ENCODE measurements at regions not wholly inside any gene's neighbourhood (a gene's known extent, or its start where the extent isn't known, plus 50 kb on each side); places are given as distances from the start of the nearest gene placed in this dataset.

GRCh38 chr9:8078641-8079140, 279.1 kb upstream of the DMAC1 start:
- no peak overlapping the region for H3K27ac ChIP-seq (ENCODE audit: low read depth, low read length)
- H3K4me1 Mint-ChIP-seq = no peaks in the 10 kb centered on the region
- peaks cover 0 to 4% (median 0%) of the 10 kb centered on the region in 5 donors for H3K27me3 Mint-ChIP-seq
- H3K36me3 Mint-ChIP-seq = peaks cover 0 to 1% (median 0%) of the 10 kb centered on the region in 5 donors
- POLR2A ChIA-PET = no interaction called here
- no peak overlapping the region for H3K4me3 Mint-ChIP-seq
- H3K36me3 ChIP-seq (ENCODE audit: control insufficient read depth in 2 of 3, insufficient read depth in 3 of 3, low read length in 3 of 3) = no peaks in the 10 kb centered on the region
- H3K27ac Mint-ChIP-seq = no peak overlapping the region
- H3K27me3 ChIP-seq (ENCODE audit: control insufficient read depth in 2 of 2, insufficient read depth in 2 of 2, low read length in 2 of 2) = no peaks in the 10 kb centered on the region
- no peaks in the 10 kb centered on the region for H3K4me1 ChIP-seq (ENCODE audit: control insufficient read depth in 2 of 2, insufficient read depth in 2 of 2, low read length in 2 of 2)
- H3K9me3 Mint-ChIP-seq = peaks cover 0 to 19% (median 8%) of the 10 kb centered on the region in 11 donors
- ATAC-seq (no peak), DNase-seq (no peak)
- no peaks in the 10 kb centered on the region for H3K9me3 ChIP-seq (ENCODE audit: control insufficient read depth in 2 of 3, low read length in 3 of 3)
- intact Hi-C loops (cut with micrococcal nuclease) = no loop called here
- no peak overlapping the region for H3K4me3 ChIP-seq (ENCODE audit: low read length)
- CTCF ChIA-PET = interaction anchor here (0.6 kb wide), 1 partner anchor 19 kb away, joined by 3 read pairs; no protein-coding TSS in a partner anchor

- Histone ChIP-seq H3K9me3 (ENCODE audit: control insufficient read depth in 2 of 3, low read length in 3 of 3) (no peaks in the 10 kb centered on the region), H3K4me1 (ENCODE audit: control insufficient read depth in 2 of 2, insufficient read depth in 2 of 2, low read length in 2 of 2) (no peaks in the 10 kb centered on the region), H3K4me3 (ENCODE audit: low read length) (no peak overlapping the region), H3K27ac (ENCODE audit: low read depth, low read length) (no peak overlapping the region), H3K27me3 (ENCODE audit: control insufficient read depth in 2 of 2, insufficient read depth in 2 of 2, low read length in 2 of 2) (no peaks in the 10 kb centered on the region), H3K36me3 (ENCODE audit: control insufficient read depth in 2 of 3, insufficient read depth in 3 of 3, low read length in 3 of 3) (no peaks in the 10 kb centered on the region)
- H3K4me1 Mint-ChIP-seq = peaks cover 0 to 3% (median 0%) of the 10 kb centered on the region in 7 donors
- no peak overlapping the region for H3K27ac Mint-ChIP-seq
- no peak overlapping the region for H3K4me3 Mint-ChIP-seq
- ChIA-PET CTCF (no interaction called here), POLR2A (no interaction called here)
- ATAC-seq = no peak
- peaks cover 0 to 4% (median 0%) of the 10 kb centered on the region in 5 donors for H3K27me3 Mint-ChIP-seq
- intact Hi-C loops (cut with micrococcal nuclease) = no loop called here
- no peak for DNase-seq
- H3K36me3 Mint-ChIP-seq = no peaks in the 10 kb centered on the region
- H3K9me3 Mint-ChIP-seq = peaks cover 0 to 4% (median 0%) of the 10 kb centered on the region in 11 donors
Measured at GRCh38 chr9:8074713-8075286, 275.2 kb upstream of the DMAC1 start.

GRCh38 chr9:8071445-8071798, 271.8 kb upstream of the DMAC1 start:
- no peak for DNase-seq
- no peak overlapping the region for H3K4me3 ChIP-seq (ENCODE audit: low read length)
- H3K9me3 ChIP-seq (ENCODE audit: control insufficient read depth in 2 of 3, low read length in 3 of 3) = no peaks in the 10 kb centered on the region
- H3K4me1 ChIP-seq (ENCODE audit: control insufficient read depth in 2 of 2, insufficient read depth in 2 of 2, low read length in 2 of 2) = no peaks in the 10 kb centered on the region
- H3K27ac Mint-ChIP-seq = peak overlapping the region in 1 of 9 donors; percentile 82
- H3K9me3 Mint-ChIP-seq = peaks cover 0 to 8% (median 0%) of the 10 kb centered on the region in 11 donors
- H3K27ac ChIP-seq (ENCODE audit: low read depth, low read length) = no peak overlapping the region
- H3K4me1 Mint-ChIP-seq = peaks cover 0 to 3% (median 0%) of the 10 kb centered on the region in 7 donors
- H3K36me3 Mint-ChIP-seq = peaks cover 0 to 4% (median 0%) of the 10 kb centered on the region in 5 donors
- H3K27me3 ChIP-seq (ENCODE audit: control insufficient read depth in 2 of 2, insufficient read depth in 2 of 2, low read length in 2 of 2) = peaks cover 0 to 3% of the 10 kb centered on the region in 2 donors
- H3K36me3 ChIP-seq (ENCODE audit: control insufficient read depth in 2 of 3, insufficient read depth in 3 of 3, low read length in 3 of 3) = no peaks in the 10 kb centered on the region
- peaks cover 0 to 4% (median 0%) of the 10 kb centered on the region in 5 donors for H3K27me3 Mint-ChIP-seq
- H3K4me3 Mint-ChIP-seq = no peak overlapping the region
- POLR2A ChIA-PET = no interaction called here
- ATAC-seq = no peak
- intact Hi-C loops (cut with micrococcal nuclease) = no loop called here
- CTCF ChIA-PET = no interaction called here

- peaks cover 0 to 3% of the 10 kb centered on the region in 2 donors for H3K27me3 ChIP-seq (ENCODE audit: control insufficient read depth in 2 of 2, insufficient read depth in 2 of 2, low read length in 2 of 2)
- DNase-seq (no peak), ATAC-seq (no peak)
- H3K9me3 Mint-ChIP-seq = peaks cover 0 to 8% (median 0%) of the 10 kb centered on the region in 11 donors
- ChIA-PET POLR2A (no interaction called here), CTCF (no interaction called here)
- no peaks in the 10 kb centered on the region for H3K9me3 ChIP-seq (ENCODE audit: control insufficient read depth in 2 of 3, low read length in 3 of 3)
- peaks cover 0 to 3% (median 0%) of the 10 kb centered on the region in 7 donors for H3K4me1 Mint-ChIP-seq
- no peak overlapping the region for H3K4me3 Mint-ChIP-seq
- no peaks in the 10 kb centered on the region for H3K4me1 ChIP-seq (ENCODE audit: control insufficient read depth in 2 of 2, insufficient read depth in 2 of 2, low read length in 2 of 2)
- intact Hi-C loops (cut with micrococcal nuclease) = no loop called here
- no peak overlapping the region for H3K27ac ChIP-seq (ENCODE audit: low read depth, low read length)
- H3K36me3 Mint-ChIP-seq = peaks cover 0 to 4% (median 0%) of the 10 kb centered on the region in 5 donors
- H3K36me3 ChIP-seq (ENCODE audit: control insufficient read depth in 2 of 3, insufficient read depth in 3 of 3, low read length in 3 of 3) = no peaks in the 10 kb centered on the region
- no peak overlapping the region for H3K27ac Mint-ChIP-seq
- peaks cover 0 to 4% (median 0%) of the 10 kb centered on the region in 5 donors for H3K27me3 Mint-ChIP-seq
- H3K4me3 ChIP-seq (ENCODE audit: low read length) = no peak overlapping the region
Measured at GRCh38 chr9:8070779-8071444, 271.3 kb upstream of the DMAC1 start.

GRCh38 chr9:8062459-8062858, 262.9 kb upstream of the DMAC1 start:
- peaks cover 0 to 13% (median 3%) of the 10 kb centered on the region in 7 donors for H3K4me1 Mint-ChIP-seq
- POLR2A ChIA-PET = no interaction called here
- H3K9me3 Mint-ChIP-seq = peaks cover 0 to 16% (median 4%) of the 10 kb centered on the region in 11 donors
- ATAC-seq (no peak), DNase-seq (no peak)
- peaks cover 0 to 14% (median 0%) of the 10 kb centered on the region in 5 donors for H3K27me3 Mint-ChIP-seq
- Histone ChIP-seq H3K36me3 (ENCODE audit: control insufficient read depth in 2 of 3, insufficient read depth in 3 of 3, low read length in 3 of 3) (no peaks in the 10 kb centered on the region), H3K27me3 (ENCODE audit: control insufficient read depth in 2 of 2, insufficient read depth in 2 of 2, low read length in 2 of 2) (no peaks in the 10 kb centered on the region), H3K9me3 (ENCODE audit: control insufficient read depth in 2 of 3, low read length in 3 of 3) (peaks cover 0 to 6% (median 0%) of the 10 kb centered on the region in 3 experiments), H3K4me3 (ENCODE audit: low read length) (no peak overlapping the region), H3K27ac (ENCODE audit: low read depth, low read length) (no peak overlapping the region), H3K4me1 (ENCODE audit: control insufficient read depth in 2 of 2, insufficient read depth in 2 of 2, low read length in 2 of 2) (no peaks in the 10 kb centered on the region)
- H3K4me3 Mint-ChIP-seq = no peak overlapping the region
- H3K27ac Mint-ChIP-seq = no peak overlapping the region
- intact Hi-C loops (cut with micrococcal nuclease) = loop anchor here in 1 of 2 donors (5.0 kb wide), 1 partner anchor 1620 kb away; no protein-coding TSS in a partner anchor
- peaks cover 0 to 6% (median 0%) of the 10 kb centered on the region in 5 donors for H3K36me3 Mint-ChIP-seq
- CTCF ChIA-PET = no interaction called here

DNA sequence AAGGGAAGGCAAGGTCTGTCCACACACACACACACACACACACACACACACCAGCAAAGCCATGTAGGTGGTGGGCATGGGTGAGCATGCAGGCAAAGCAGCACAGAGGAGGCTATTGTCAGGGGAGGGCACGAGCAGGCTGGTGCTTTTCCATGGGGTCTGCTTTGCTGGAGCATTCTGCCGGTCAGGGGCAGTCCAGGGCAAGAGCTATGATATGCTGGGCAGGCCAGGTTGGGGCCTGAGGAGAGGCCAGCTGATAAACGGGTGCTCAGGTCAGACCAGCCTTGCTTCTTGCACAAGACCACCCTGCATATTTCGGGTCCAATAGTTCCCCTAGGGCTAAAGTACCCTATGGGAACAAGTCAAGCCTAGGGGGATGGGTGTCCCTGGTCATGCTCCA, 253.9 kb upstream of the DMAC1 start:
- intact Hi-C loops (cut with micrococcal nuclease) = loop anchor here in 1 of 2 donors (10.0 kb wide), 1 partner anchor 209 kb away; no protein-coding TSS in a partner anchor
- POLR2A ChIA-PET = no interaction called here
- no peak overlapping the region for H3K4me3 Mint-ChIP-seq
- Histone ChIP-seq H3K36me3 (ENCODE audit: control insufficient read depth in 2 of 3, insufficient read depth in 3 of 3, low read length in 3 of 3) (no peaks in the 10 kb centered on the region), H3K4me1 (ENCODE audit: control insufficient read depth in 2 of 2, insufficient read depth in 2 of 2, low read length in 2 of 2) (no peaks in the 10 kb centered on the region), H3K27ac (ENCODE audit: low read depth, low read length) (no peak overlapping the region), H3K9me3 (ENCODE audit: control insufficient read depth in 2 of 3, low read length in 3 of 3) (no peaks in the 10 kb centered on the region), H3K27me3 (ENCODE audit: control insufficient read depth in 2 of 2, insufficient read depth in 2 of 2, low read length in 2 of 2) (no peaks in the 10 kb centered on the region), H3K4me3 (ENCODE audit: low read length) (no peak overlapping the region)
- ATAC-seq (no peak), DNase-seq (no peak)
- H3K4me1 Mint-ChIP-seq = peaks cover 0 to 5% (median 0%) of the 10 kb centered on the region in 7 donors
- H3K9me3 Mint-ChIP-seq = peaks cover 9 to 37% (median 17%) of the 10 kb centered on the region in 11 donors
- H3K27me3 Mint-ChIP-seq = no peaks in the 10 kb centered on the region
- H3K27ac Mint-ChIP-seq = no peak overlapping the region
- CTCF ChIA-PET = no interaction called here
- H3K36me3 Mint-ChIP-seq = peaks cover 0 to 18% (median 5%) of the 10 kb centered on the region in 5 donors
